ENCODE measurements at regions not wholly inside any gene's neighbourhood (a gene's known extent, or its start where the extent isn't known, plus 50 kb on each side); places are given as distances from the start of the nearest gene placed in this dataset.

DNA sequence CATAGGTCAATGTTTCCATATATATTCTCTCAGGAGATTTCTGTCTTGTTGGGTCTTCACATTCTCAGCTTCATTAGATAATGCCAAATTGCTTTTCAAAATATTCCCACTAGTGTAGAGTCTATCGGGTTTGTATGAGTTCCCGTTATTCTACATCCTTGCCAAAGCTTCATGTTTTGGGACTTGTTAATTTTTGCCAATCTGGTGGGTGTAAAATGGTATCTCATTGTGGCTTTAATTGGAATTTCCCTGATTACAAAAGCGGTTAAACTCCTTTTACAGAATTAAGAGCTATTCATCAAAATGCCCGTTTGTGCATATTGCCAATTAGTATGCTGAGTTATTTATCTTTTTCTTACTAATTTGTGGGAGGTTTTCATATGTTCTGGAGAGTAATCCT lies 708.4 kb upstream of the ADAMTS5 start:
- Histone ChIP-seq H3K4me3 (ENCODE audit: insufficient read depth, low read length) (no peak overlapping the region), H3K79me2 (ENCODE audit: insufficient read depth, low read length) (no peaks in the 10 kb centered on the region), H3K27me3 (ENCODE audit: insufficient read depth, low read length) (no peaks in the 10 kb centered on the region), H4K20me1 (ENCODE audit: insufficient read depth, low read length) (no peaks in the 10 kb centered on the region), H2AFZ (ENCODE audit: low read length) (no peak overlapping the region), H3K36me3 (ENCODE audit: insufficient read depth, low read length) (no peaks in the 10 kb centered on the region), H3K4me1 (ENCODE audit: insufficient read depth, low read length) (peaks cover 27% of the 10 kb centered on the region), H3K27ac (ENCODE audit: low read depth, low read length) (peak overlapping the region; percentile 87), H3K4me2 (ENCODE audit: insufficient read depth, low read length) (no peak overlapping the region), H3K9me3 (ENCODE audit: low read depth, low read length) (no peaks in the 10 kb centered on the region)
- no peak for DNase-seq (ENCODE audit: insufficient read length, low spot score, missing footprints)
- TF ChIP-seq, protein P1, sequence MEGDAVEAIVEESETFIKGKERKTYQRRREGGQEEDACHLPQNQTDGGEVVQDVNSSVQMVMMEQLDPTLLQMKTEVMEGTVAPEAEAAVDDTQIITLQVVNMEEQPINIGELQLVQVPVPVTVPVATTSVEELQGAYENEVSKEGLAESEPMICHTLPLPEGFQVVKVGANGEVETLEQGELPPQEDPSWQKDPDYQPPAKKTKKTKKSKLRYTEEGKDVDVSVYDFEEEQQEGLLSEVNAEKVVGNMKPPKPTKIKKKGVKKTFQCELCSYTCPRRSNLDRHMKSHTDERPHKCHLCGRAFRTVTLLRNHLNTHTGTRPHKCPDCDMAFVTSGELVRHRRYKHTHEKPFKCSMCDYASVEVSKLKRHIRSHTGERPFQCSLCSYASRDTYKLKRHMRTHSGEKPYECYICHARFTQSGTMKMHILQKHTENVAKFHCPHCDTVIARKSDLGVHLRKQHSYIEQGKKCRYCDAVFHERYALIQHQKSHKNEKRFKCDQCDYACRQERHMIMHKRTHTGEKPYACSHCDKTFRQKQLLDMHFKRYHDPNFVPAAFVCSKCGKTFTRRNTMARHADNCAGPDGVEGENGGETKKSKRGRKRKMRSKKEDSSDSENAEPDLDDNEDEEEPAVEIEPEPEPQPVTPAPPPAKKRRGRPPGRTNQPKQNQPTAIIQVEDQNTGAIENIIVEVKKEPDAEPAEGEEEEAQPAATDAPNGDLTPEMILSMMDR (IDR thresholded peaks at IDR 0.05; ENCODE audit: extremely low read depth, low read depth, low read length): no peak

DNA sequence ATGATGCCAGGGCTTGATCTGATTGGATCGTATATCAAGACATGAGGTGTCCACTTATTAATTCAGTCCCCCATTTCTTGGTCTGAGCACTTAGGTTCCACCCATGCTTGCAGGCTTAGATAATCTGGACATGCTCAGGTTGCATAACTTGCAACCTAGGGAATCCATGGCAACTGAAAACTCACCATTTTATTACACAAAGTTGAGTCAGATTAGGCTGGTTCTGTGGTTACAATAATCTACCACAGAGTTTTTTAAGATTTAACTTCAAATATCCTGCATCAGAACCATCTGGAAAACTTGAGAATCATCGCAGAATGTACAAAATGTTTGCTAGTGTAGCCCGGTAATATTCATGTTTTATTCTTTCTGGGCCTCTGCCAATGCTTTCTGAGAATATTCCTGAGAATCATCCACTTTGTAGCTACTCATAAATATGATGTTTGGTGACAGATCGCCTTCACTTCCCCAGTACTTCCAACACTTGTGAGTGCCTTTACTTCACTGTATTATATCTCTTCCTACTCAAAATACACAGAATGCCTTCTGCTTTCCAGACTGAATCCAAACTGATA lies 707.2 kb upstream of the ADAMTS5 start:
- no peak overlapping the region for H3K4me3 ChIP-seq (ENCODE audit: insufficient read depth, low read length)
- H3K79me2 ChIP-seq (ENCODE audit: insufficient read depth, low read length): no peaks in the 10 kb centered on the region
- H3K27me3 ChIP-seq (ENCODE audit: insufficient read depth, low read length): no peaks in the 10 kb centered on the region
- H3K4me2 ChIP-seq (ENCODE audit: insufficient read depth, low read length): peak overlapping the region; percentile 16
- TF ChIP-seq, protein P1 (IDR thresholded peaks at IDR 0.05; ENCODE audit: extremely low read depth, low read depth, low read length): no peak
- H3K9me3 ChIP-seq (ENCODE audit: low read depth, low read length): no peaks in the 10 kb centered on the region
- peaks cover 27% of the 10 kb centered on the region for H3K4me1 ChIP-seq (ENCODE audit: insufficient read depth, low read length)
- H4K20me1 ChIP-seq (ENCODE audit: insufficient read depth, low read length): no peaks in the 10 kb centered on the region
- H3K27ac ChIP-seq (ENCODE audit: low read depth, low read length): peak overlapping the region; percentile 87
- peak; percentile 39 for DNase-seq (ENCODE audit: insufficient read length, low spot score, missing footprints)
- H2AFZ ChIP-seq (ENCODE audit: low read length): no peak overlapping the region
- H3K36me3 ChIP-seq (ENCODE audit: insufficient read depth, low read length): no peaks in the 10 kb centered on the region

DNA sequence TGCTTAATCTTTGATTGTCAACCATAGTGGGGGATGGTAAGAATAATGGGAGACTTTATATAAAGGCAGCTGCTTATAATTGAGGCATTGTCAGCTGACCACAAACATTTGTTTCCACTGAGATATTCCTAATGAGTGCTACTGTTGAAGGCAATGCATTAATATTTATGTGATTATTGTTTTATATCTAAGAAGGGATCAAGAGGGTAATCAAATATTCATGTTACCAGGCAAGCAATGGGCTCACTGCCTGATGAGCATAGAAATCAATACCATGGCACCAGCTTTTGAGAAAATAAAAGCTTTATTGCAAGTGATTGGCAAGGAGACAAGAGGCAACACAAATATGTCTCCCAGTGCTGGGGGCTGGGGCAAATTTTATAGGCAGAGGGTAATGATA lies 706.7 kb upstream of the ADAMTS5 start:
- Histone ChIP-seq H3K36me3 (ENCODE audit: insufficient read depth, low read length) (no peaks in the 10 kb centered on the region), H3K27me3 (ENCODE audit: insufficient read depth, low read length) (no peaks in the 10 kb centered on the region), H3K4me1 (ENCODE audit: insufficient read depth, low read length) (peaks cover 27% of the 10 kb centered on the region), H3K4me3 (ENCODE audit: insufficient read depth, low read length) (no peak overlapping the region), H4K20me1 (ENCODE audit: insufficient read depth, low read length) (no peaks in the 10 kb centered on the region), H3K4me2 (ENCODE audit: insufficient read depth, low read length) (no peak overlapping the region), H3K27ac (ENCODE audit: low read depth, low read length) (peak overlapping the region; percentile 87), H2AFZ (ENCODE audit: low read length) (no peak overlapping the region), H3K9me3 (ENCODE audit: low read depth, low read length) (no peaks in the 10 kb centered on the region), H3K79me2 (ENCODE audit: insufficient read depth, low read length) (no peaks in the 10 kb centered on the region)
- no peak for DNase-seq (ENCODE audit: insufficient read length, low spot score, missing footprints)
- TF ChIP-seq, protein P1 (IDR thresholded peaks at IDR 0.05; ENCODE audit: extremely low read depth, low read depth, low read length): no peak

DNA sequence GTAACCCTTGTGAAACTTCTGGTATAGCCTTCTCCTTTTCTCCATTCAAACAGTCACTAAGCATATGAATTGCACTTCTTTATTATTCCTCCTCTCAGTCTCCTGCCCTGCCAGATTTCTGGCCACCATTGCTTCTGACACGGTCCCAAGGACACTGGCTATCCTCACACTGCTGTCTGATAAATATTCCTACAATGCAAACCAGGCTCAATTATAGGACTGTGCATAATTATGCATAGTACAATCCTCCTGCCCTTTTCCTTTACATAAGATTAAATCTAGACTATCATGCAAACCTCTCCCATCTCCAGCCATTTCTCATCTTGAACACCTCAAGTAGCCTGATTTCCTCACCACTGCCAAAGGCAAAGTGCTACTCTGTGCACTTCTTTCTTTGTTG lies 704.3 kb upstream of the ADAMTS5 start:
- H2AFZ ChIP-seq (ENCODE audit: low read length): no peak overlapping the region
- no peaks in the 10 kb centered on the region for H4K20me1 ChIP-seq (ENCODE audit: insufficient read depth, low read length)
- no peaks in the 10 kb centered on the region for H3K27me3 ChIP-seq (ENCODE audit: insufficient read depth, low read length)
- TF ChIP-seq, protein P1 (IDR thresholded peaks at IDR 0.05; ENCODE audit: extremely low read depth, low read depth, low read length): no peak
- H3K27ac ChIP-seq (ENCODE audit: low read depth, low read length): no peak overlapping the region
- peaks cover 20% of the 10 kb centered on the region for H3K4me1 ChIP-seq (ENCODE audit: insufficient read depth, low read length)
- no peaks in the 10 kb centered on the region for H3K79me2 ChIP-seq (ENCODE audit: insufficient read depth, low read length)
- H3K4me2 ChIP-seq (ENCODE audit: insufficient read depth, low read length): no peak overlapping the region
- H3K4me3 ChIP-seq (ENCODE audit: insufficient read depth, low read length): no peak overlapping the region
- H3K36me3 ChIP-seq (ENCODE audit: insufficient read depth, low read length): no peaks in the 10 kb centered on the region
- no peaks in the 10 kb centered on the region for H3K9me3 ChIP-seq (ENCODE audit: low read depth, low read length)
- no peak for DNase-seq (ENCODE audit: insufficient read length, low spot score, missing footprints)

All from osteoblast (primary cell).